OCI-LY7 (cell line): ENCODE measurements at regions not wholly inside any gene's neighbourhood (a gene's known extent, or its start where the extent isn't known, plus 50 kb on each side); places are given as distances from the start of the nearest gene placed in this dataset.

ENCODE experiments used
- BruUV-seq: library from RNA; stranded (reverse); fragments of 400-500 nt; replicated peaks from 2 replicates; lab custom pipeline; 2021; lab: Mats Ljungman, UMichigan
- CTCF ChIA-PET: fragments of 300-600 bp; sonication (Branson Sonifier 250); formaldehyde crosslinking; loops from one replicate; lab custom pipeline; 2022; ENCODE audit warnings: antibody characterized with exemption; ENCODE audit not compliant: unreplicated experiment; lab: Charles Lee
- POLR2A ChIA-PET: fragments of 300-600 bp; sonication (Branson Sonifier 250); formaldehyde crosslinking; loops from one replicate; lab custom pipeline; 2022; ENCODE audit warnings: antibody characterized with exemption; lab: Charles Lee
- DNase-seq: peaks from one replicate; pipeline ENCODE4 v3.0.0-alpha.2; 2015; ENCODE audit warnings: low spot score
- H2AFZ ChIP-seq: fragments of 200-600 bp; sonication (generic), shearing (Covaris generic); 2 replicates; pipeline ENCODE4 v1.6.1; 2014; ENCODE audit warnings: mild to moderate bottlenecking, antibody characterized with exemption, low read length, moderate library complexity
- H3K27ac ChIP-seq: fragments of 200-600 bp; sonication (generic); 2 replicates; pipeline ENCODE4 v1.5.1; 2014; ENCODE audit warnings: mixed run types, low read depth, mild to moderate bottlenecking, moderate library complexity, low read length, inconsistent platforms; ENCODE audit not compliant: poor library complexity, severe bottlenecking
- H3K36me3 ChIP-seq: fragments of 200-600 bp; sonication (generic); 2 replicates; pipeline ENCODE4 v1.6.1; 2014; ENCODE audit warnings: mild to moderate bottlenecking, antibody characterized with exemption, low read length, moderate library complexity, mixed read lengths; ENCODE audit not compliant: insufficient read depth
- H3K4me1 ChIP-seq: fragments of 200-600 bp; sonication (generic); 2 replicates; pipeline ENCODE4 v1.5.1; 2014; ENCODE audit warnings: mild to moderate bottlenecking, low read length; ENCODE audit not compliant: insufficient read depth, poor library complexity, severe bottlenecking
- H3K4me2 ChIP-seq: fragments of 200-600 bp; sonication (generic); 2 replicates; pipeline ENCODE4 v1.6.1; 2014; ENCODE audit warnings: mild to moderate bottlenecking, low read length
- H3K4me3 ChIP-seq: fragments of 200-600 bp; sonication (generic); 2 replicates; pipeline ENCODE4 v1.5.1; 2014; ENCODE audit warnings: mild to moderate bottlenecking, low read depth, low read length; ENCODE audit not compliant: poor library complexity, severe bottlenecking
- H3K79me2 ChIP-seq: fragments of 200-600 bp; sonication (generic); 2 replicates; pipeline ENCODE4 v1.6.1; 2016; ENCODE audit warnings: low read depth, mild to moderate bottlenecking, low read length, moderate library complexity, mixed read lengths; ENCODE audit not compliant: insufficient read depth
- H3K9me2 ChIP-seq: fragments of 200-600 bp; sonication (generic); 2 replicates; pipeline ENCODE4 v1.6.1; 2016; ENCODE audit warnings: mild to moderate bottlenecking, low read length, mixed read lengths; ENCODE audit not compliant: insufficient read depth
- H3K9me3 ChIP-seq: fragments of 200-600 bp; sonication (generic); 2 replicates; pipeline ENCODE4 v1.6.1; 2014; ENCODE audit warnings: mild to moderate bottlenecking, mixed run types, low read length, mixed read lengths
- H4K20me1 ChIP-seq: fragments of 200-600 bp; sonication (generic); 2 replicates; pipeline ENCODE4 v1.6.1; 2014; ENCODE audit warnings: mild to moderate bottlenecking, antibody characterized with exemption, low read length, moderate library complexity, mixed read lengths; ENCODE audit not compliant: insufficient read depth
- EZH2phosphoT487 ChIP-seq: fragments of 200-600 bp; sonication (generic); IDR thresholded peaks from 2 replicates; pipeline ENCODE4 v1.6.1; 2018; ENCODE audit warnings: low read depth, borderline replicate concordance, mild to moderate bottlenecking, mixed run types, antibody characterized with exemption, low read length, moderate library complexity, mixed read lengths
- intact Hi-C: fragments of 100-400 bp; cut with micrococcal nuclease; formaldehyde crosslinking; loops from one replicate; pipeline ENCODE4 v1.10.0; 2022; ENCODE audit not compliant: unreplicated experiment
- TF ChIP-seq, protein P1 (sequence below): fragments of 200-600 bp; sonication (generic); conservative IDR thresholded peaks from 2 replicates; pipeline ENCODE4 v1.5.1; 2014; ENCODE audit warnings: mild to moderate bottlenecking, antibody characterized with exemption, low read length, moderate library complexity, mixed read lengths

DNA sequence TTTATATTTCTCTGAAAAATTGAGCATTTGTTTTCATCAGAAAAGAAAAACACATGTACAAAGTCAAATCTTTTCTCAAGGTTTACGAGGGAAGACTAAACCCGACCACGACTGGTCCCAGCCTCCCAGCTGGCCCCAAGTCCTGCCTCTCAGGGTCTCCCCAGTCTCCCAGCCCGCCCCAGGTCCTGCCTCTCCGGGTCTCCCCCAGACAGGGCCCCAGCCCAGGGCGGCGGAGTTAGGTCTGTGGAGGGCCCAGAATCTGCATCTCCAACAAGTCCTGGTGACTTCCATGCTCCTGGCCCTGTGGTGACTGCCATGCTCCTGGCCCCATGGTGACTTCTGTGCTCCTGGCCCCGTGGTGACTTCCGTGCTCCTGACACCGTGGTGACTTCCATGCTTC, 359.9 kb downstream of the IRX2 start:
- H4K20me1 ChIP-seq = no peaks in the 10 kb centered on the region
- ChIA-PET POLR2A (no interaction called here), CTCF (no interaction called here)
- no peak overlapping the region for H3K4me3 ChIP-seq
- no peak for TF ChIP-seq EZH2phosphoT487
- TF ChIP-seq, protein P1, sequence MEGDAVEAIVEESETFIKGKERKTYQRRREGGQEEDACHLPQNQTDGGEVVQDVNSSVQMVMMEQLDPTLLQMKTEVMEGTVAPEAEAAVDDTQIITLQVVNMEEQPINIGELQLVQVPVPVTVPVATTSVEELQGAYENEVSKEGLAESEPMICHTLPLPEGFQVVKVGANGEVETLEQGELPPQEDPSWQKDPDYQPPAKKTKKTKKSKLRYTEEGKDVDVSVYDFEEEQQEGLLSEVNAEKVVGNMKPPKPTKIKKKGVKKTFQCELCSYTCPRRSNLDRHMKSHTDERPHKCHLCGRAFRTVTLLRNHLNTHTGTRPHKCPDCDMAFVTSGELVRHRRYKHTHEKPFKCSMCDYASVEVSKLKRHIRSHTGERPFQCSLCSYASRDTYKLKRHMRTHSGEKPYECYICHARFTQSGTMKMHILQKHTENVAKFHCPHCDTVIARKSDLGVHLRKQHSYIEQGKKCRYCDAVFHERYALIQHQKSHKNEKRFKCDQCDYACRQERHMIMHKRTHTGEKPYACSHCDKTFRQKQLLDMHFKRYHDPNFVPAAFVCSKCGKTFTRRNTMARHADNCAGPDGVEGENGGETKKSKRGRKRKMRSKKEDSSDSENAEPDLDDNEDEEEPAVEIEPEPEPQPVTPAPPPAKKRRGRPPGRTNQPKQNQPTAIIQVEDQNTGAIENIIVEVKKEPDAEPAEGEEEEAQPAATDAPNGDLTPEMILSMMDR = no peak
- H3K36me3 ChIP-seq = no peaks in the 10 kb centered on the region
- no peaks in the 10 kb centered on the region for H3K79me2 ChIP-seq
- H3K9me2 ChIP-seq = no peaks in the 10 kb centered on the region
- H2AFZ ChIP-seq = no peak overlapping the region
- no TSS peak for BruUV-seq
- no peaks in the 10 kb centered on the region for H3K9me3 ChIP-seq
- no peak overlapping the region for H3K4me2 ChIP-seq
- DNase-seq = no peak
- no peaks in the 10 kb centered on the region for H3K4me1 ChIP-seq
- intact Hi-C loops = no loop called here
- no peak overlapping the region for H3K27ac ChIP-seq

DNA sequence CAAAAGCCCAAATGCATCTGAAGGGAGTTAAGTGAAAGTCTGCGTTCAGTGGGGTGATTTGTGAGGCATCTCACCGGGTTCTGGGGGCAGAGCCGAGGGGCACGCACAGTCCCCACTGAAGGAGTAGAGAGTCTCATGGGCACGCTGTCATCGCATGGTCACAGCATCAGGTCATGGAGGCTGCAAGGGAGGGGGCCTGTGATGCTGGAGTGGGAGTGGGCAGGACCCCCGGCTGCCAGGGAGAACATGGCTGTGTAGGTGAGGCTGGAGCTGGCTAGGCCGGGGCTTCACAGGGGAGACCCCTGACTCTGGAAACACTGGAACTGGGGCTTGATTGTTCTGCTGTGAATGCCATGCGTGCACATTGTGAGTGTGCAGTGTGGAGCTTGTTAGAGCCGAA, 360.5 kb downstream of the IRX2 start:
- Histone ChIP-seq H3K9me3 (no peaks in the 10 kb centered on the region), H4K20me1 (no peaks in the 10 kb centered on the region), H3K4me2 (no peak overlapping the region), H3K36me3 (no peaks in the 10 kb centered on the region), H3K27ac (no peak overlapping the region), H3K79me2 (no peaks in the 10 kb centered on the region), H3K4me1 (no peaks in the 10 kb centered on the region), H3K4me3 (no peak overlapping the region), H2AFZ (no peak overlapping the region), H3K9me2 (no peaks in the 10 kb centered on the region)
- no peak for DNase-seq
- no TSS peak for BruUV-seq
- intact Hi-C loops = no loop called here
- ChIA-PET CTCF (no interaction called here), POLR2A (no interaction called here)
- TF ChIP-seq, protein P1 = no peak
- no peak for TF ChIP-seq EZH2phosphoT487

DNA sequence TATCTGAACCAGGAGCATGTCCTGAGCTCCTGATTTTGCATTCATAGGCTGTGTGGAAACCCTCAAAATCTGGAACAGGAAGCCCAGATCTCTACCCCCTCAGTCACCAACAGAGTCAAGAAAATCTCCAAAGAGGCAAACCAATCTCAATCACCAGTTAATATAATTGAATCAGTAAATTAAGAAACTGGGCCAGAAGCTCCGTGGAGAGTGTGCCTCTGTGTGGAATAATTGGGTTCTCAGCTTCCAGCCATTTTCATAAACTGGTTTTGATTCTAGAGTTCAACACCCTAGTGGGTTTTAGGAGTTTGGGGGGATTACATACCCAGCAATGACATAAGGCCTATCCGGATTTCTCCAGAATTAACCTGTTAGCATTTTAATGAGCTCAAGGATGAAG, 362.9 kb downstream of the IRX2 start:
- Histone ChIP-seq H3K4me1 (no peaks in the 10 kb centered on the region), H3K4me3 (no peak overlapping the region), H3K9me3 (no peaks in the 10 kb centered on the region), H3K36me3 (no peaks in the 10 kb centered on the region), H4K20me1 (no peaks in the 10 kb centered on the region), H3K27ac (no peak overlapping the region), H3K9me2 (no peaks in the 10 kb centered on the region), H3K79me2 (no peaks in the 10 kb centered on the region), H3K4me2 (no peak overlapping the region), H2AFZ (no peak overlapping the region)
- TF ChIP-seq, protein P1 = no peak
- no peak for TF ChIP-seq EZH2phosphoT487
- intact Hi-C loops = no loop called here
- DNase-seq = no peak
- POLR2A ChIA-PET = no interaction called here
- no TSS peak for BruUV-seq
- CTCF ChIA-PET = no interaction called here
